H9 (cell line): ENCODE measurements at regions not wholly inside any gene's neighbourhood (a gene's known extent, or its start where the extent isn't known, plus 50 kb on each side); places are given as distances from the start of the nearest gene placed in this dataset.

Experiments
- DNase-seq: peaks from one replicate; pipeline ENCODE4 v3.0.0-alpha.2; 2017
- H2AFZ ChIP-seq: one replicate; pipeline ENCODE4 v1.6.1; 2013; ENCODE audit warnings: mild to moderate bottlenecking, low read length, control low read depth, moderate library complexity
- H2AK5ac ChIP-seq: 2 replicates; pipeline ENCODE4 v1.6.1; 2013; ENCODE audit warnings: low read length, control low read depth, mixed read lengths; ENCODE audit not compliant: insufficient read length
- H2BK120ac ChIP-seq: one replicate; pipeline ENCODE4 v1.6.1; 2013; ENCODE audit warnings: low read depth, mild to moderate bottlenecking, low read length, control low read depth, inconsistent platforms; ENCODE audit not compliant: poor library complexity, severe bottlenecking
- H2BK12ac ChIP-seq: 2 replicates; pipeline ENCODE4 v1.6.1; 2013; ENCODE audit warnings: low read length, control low read depth, mixed read lengths, low read depth; ENCODE audit not compliant: insufficient read length
- H2BK15ac ChIP-seq: 2 replicates; pipeline ENCODE4 v1.6.1; 2013; ENCODE audit warnings: low read depth, low read length, control low read depth
- H2BK20ac ChIP-seq: one replicate; pipeline ENCODE4 v1.6.1; 2013; ENCODE audit warnings: low read depth, mild to moderate bottlenecking, low read length, control low read depth, inconsistent platforms; ENCODE audit not compliant: poor library complexity, severe bottlenecking
- H2BK5ac ChIP-seq: 2 replicates; pipeline ENCODE4 v1.6.1; 2013; ENCODE audit warnings: low read length, control low read depth, mixed read lengths; ENCODE audit not compliant: insufficient read length
- H3K14ac ChIP-seq: 2 replicates; pipeline ENCODE4 v1.6.1; 2013; ENCODE audit warnings: low read length, control low read depth; ENCODE audit not compliant: insufficient read depth
- H3K18ac ChIP-seq: 2 replicates; pipeline ENCODE4 v1.6.1; 2013; ENCODE audit warnings: low read depth, mild to moderate bottlenecking, mixed read lengths, low read length, control low read depth; ENCODE audit not compliant: insufficient read length
- H3K23ac ChIP-seq: 2 replicates; pipeline ENCODE4 v1.6.1; 2013; ENCODE audit warnings: low read length, control low read depth, mixed read lengths, low read depth; ENCODE audit not compliant: insufficient read length
- H3K23me2 ChIP-seq: 2 replicates; pipeline ENCODE4 v1.6.1; 2013; ENCODE audit warnings: low read depth, mild to moderate bottlenecking, mixed read lengths, low read length, control low read depth; ENCODE audit not compliant: insufficient read length, poor library complexity, severe bottlenecking
- H3K27ac ChIP-seq: 2 replicates; pipeline ENCODE4 v1.5.1; 2013; ENCODE audit warnings: low read length, control low read depth, mixed read lengths, low read depth; ENCODE audit not compliant: insufficient read length
- H3K27me3 ChIP-seq: 2 replicates; pipeline ENCODE4 v1.6.1; 2013; ENCODE audit warnings: low read length, control low read depth, inconsistent platforms; ENCODE audit not compliant: insufficient read depth
- H3K4ac ChIP-seq: 2 replicates; pipeline ENCODE4 v1.6.1; 2013; ENCODE audit warnings: low read depth, mild to moderate bottlenecking, control low read depth, inconsistent platforms, low read length, moderate library complexity
- H3K4me1 ChIP-seq: 2 replicates; pipeline ENCODE4 v1.6.1; 2013; ENCODE audit warnings: low read length, control low read depth, inconsistent platforms; ENCODE audit not compliant: insufficient read depth
- H3K4me2 ChIP-seq: 2 replicates; pipeline ENCODE4 v1.6.1; 2013; ENCODE audit warnings: low read length, control low read depth, mixed read lengths; ENCODE audit not compliant: insufficient read length, insufficient read depth
- H3K56ac ChIP-seq: 2 replicates; pipeline ENCODE4 v1.6.1; 2013; ENCODE audit warnings: low read depth, mild to moderate bottlenecking, mixed read lengths, low read length, control low read depth; ENCODE audit not compliant: insufficient read length
- H3K79me1 ChIP-seq: 2 replicates; pipeline ENCODE4 v1.6.1; 2013; ENCODE audit warnings: low read depth, mild to moderate bottlenecking, moderate library complexity, low read length, control low read depth, inconsistent platforms; ENCODE audit not compliant: insufficient read depth, poor library complexity, severe bottlenecking
- H3K79me2 ChIP-seq: 2 replicates; pipeline ENCODE4 v1.6.1; 2013; ENCODE audit warnings: low read length, control low read depth, inconsistent platforms; ENCODE audit not compliant: insufficient read depth
- H3K9ac ChIP-seq: 2 replicates; pipeline ENCODE4 v1.6.1; 2013; ENCODE audit warnings: low read length, control low read depth, mixed read lengths; ENCODE audit not compliant: insufficient read length; ENCODE audit errors: extremely low read depth
- H3K9me3 ChIP-seq: one replicate; pipeline ENCODE4 v1.6.1; 2013; ENCODE audit warnings: low read depth, low read length, inconsistent platforms; ENCODE audit not compliant: control insufficient read depth
- H3T11ph ChIP-seq: one replicate; pipeline ENCODE4 v1.6.1; 2013; ENCODE audit warnings: mild to moderate bottlenecking, low read length, control low read depth, inconsistent platforms
- H4K20me1 ChIP-seq: one replicate; pipeline ENCODE4 v1.6.1; 2013; ENCODE audit not compliant: control insufficient read depth, insufficient read length, insufficient read depth
- H4K5ac ChIP-seq: 2 replicates; pipeline ENCODE4 v1.6.1; 2013; ENCODE audit warnings: low read depth, mild to moderate bottlenecking, mixed read lengths, low read length, control low read depth; ENCODE audit not compliant: insufficient read length
- H4K8ac ChIP-seq: replicated peaks from 2 replicates; pipeline ENCODE4 v1.6.1; 2013; ENCODE audit warnings: low read length, control low read depth, mixed read lengths, low read depth; ENCODE audit not compliant: insufficient read length
- H4K91ac ChIP-seq: 2 replicates; pipeline ENCODE4 v1.6.1; 2013; ENCODE audit warnings: low read depth, mild to moderate bottlenecking, moderate library complexity, mixed read lengths, low read length, control low read depth; ENCODE audit not compliant: insufficient read length
- H3K27ac Mint-ChIP-seq, 3 experiments: 2 replicates in 2 of 3; 3 replicates in 1 of 3; pipeline ENCODE4 v1.8.0; 2020 to 2021; ENCODE audit warnings: mixed read lengths in 3 of 3, mild to moderate bottlenecking in 1 of 3, moderate library complexity in 1 of 3
- H3K27me3 Mint-ChIP-seq: 2 replicates; pipeline ENCODE4 v1.8.0; 2021; ENCODE audit warnings: low read depth, mild to moderate bottlenecking, moderate library complexity, mixed read lengths
- H3K36me3 Mint-ChIP-seq, 3 experiments: 2 replicates in 2 of 3; 3 replicates in 1 of 3; pipeline ENCODE4 v1.8.0; 2020 to 2021; ENCODE audit warnings: low read depth in 3 of 3, mixed read lengths in 3 of 3; ENCODE audit not compliant: insufficient read depth in 1 of 3
- H3K4me1 Mint-ChIP-seq, 2 experiments: 2 replicates each; pipeline ENCODE4 v1.8.0; 2020; ENCODE audit warnings: mixed read lengths in 2 of 2
- H3K4me3 Mint-ChIP-seq, 2 experiments: 2 replicates in 1 of 2; 3 replicates in 1 of 2; pipeline ENCODE4 v1.8.0; 2020 to 2021; ENCODE audit warnings: mild to moderate bottlenecking in 2 of 2, mixed read lengths in 2 of 2, moderate library complexity in 1 of 2
- H3K9me3 Mint-ChIP-seq, 2 experiments: 2 replicates in 1 of 2; 3 replicates in 1 of 2; pipeline ENCODE4 v1.8.0; 2020; ENCODE audit warnings: mild to moderate bottlenecking in 2 of 2, mixed read lengths in 2 of 2, moderate library complexity in 1 of 2
- WGBS: extraction: QIAGEN DNeasy Blood & Tissue Kit; methylation state at CpG from one replicate; pipeline ENCODE4 v1.1.7; 2013; ENCODE audit warnings: missing lambda C conversion rate, low lambda C conversion rate, mixed read lengths; ENCODE audit not compliant: insufficient read length; ENCODE audit errors: extremely low coverage; 5-methylcytosine and 5-hydroxymethylcytosine counted together
- TF ChIP-seq, protein P1 (sequence below): fragments of 200-600 bp; sonication (generic); conservative IDR thresholded peaks from 3 replicates; pipeline ENCODE4 v1.8.0; 2021; ENCODE audit warnings: antibody characterized with exemption, mild to moderate bottlenecking

DNA sequence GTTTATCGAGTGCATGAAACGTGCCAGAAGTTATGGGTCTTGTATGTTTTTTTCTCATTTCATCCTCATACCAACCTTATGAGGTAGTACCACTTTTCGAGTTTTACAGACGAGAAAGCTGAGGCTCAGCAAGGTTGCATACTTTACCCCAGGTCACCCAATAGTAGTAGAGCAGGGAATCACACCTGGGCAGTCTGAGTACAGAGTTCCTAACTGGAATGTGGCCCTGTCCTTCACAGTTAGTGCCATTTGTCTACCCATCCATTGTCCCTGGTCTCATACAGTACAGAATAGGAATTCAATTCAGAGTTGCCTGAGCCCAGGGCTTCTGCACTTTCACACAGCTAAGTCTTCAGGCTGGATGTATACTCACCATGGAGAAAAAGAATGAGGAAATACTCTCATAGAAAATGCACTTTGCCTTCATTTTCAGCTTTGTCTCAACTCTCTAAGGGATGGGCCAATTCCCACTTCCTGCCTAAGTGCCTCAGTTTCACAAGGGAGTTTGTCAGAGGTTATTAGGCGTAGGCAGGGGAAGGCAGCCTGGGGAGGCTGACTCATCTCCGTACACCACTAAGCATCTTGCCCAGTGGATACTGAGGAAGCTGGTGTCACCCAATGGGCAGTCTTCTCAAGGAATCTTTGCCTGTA lies 93.2 kb downstream of the TMEM212 start:
- TF ChIP-seq, protein P1, sequence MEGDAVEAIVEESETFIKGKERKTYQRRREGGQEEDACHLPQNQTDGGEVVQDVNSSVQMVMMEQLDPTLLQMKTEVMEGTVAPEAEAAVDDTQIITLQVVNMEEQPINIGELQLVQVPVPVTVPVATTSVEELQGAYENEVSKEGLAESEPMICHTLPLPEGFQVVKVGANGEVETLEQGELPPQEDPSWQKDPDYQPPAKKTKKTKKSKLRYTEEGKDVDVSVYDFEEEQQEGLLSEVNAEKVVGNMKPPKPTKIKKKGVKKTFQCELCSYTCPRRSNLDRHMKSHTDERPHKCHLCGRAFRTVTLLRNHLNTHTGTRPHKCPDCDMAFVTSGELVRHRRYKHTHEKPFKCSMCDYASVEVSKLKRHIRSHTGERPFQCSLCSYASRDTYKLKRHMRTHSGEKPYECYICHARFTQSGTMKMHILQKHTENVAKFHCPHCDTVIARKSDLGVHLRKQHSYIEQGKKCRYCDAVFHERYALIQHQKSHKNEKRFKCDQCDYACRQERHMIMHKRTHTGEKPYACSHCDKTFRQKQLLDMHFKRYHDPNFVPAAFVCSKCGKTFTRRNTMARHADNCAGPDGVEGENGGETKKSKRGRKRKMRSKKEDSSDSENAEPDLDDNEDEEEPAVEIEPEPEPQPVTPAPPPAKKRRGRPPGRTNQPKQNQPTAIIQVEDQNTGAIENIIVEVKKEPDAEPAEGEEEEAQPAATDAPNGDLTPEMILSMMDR: no peak
- Mint-ChIP-seq H3K9me3 (no peaks in the 10 kb centered on the region), H3K4me3 (no peak overlapping the region), H3K4me1 (peaks cover 10 to 20% of the 10 kb centered on the region in 2 experiments), H3K27ac (no peak overlapping the region), H3K27me3 (no peaks in the 10 kb centered on the region), H3K36me3 (no peaks in the 10 kb centered on the region; a peak in 1 of 7 replicates)
- H3K23me2 ChIP-seq: no peaks in the 10 kb centered on the region
- 0 out of 2 replicates have a peak, but pooled peaks cover 2% of the 10 kb centered on the region for H3K79me2 ChIP-seq
- no peak overlapping the region for H4K91ac ChIP-seq
- H2AK5ac ChIP-seq: no peak overlapping the region
- H4K5ac ChIP-seq: no peak overlapping the region
- no peak overlapping the region for H3K18ac ChIP-seq
- no peak overlapping the region for H3K23ac ChIP-seq
- no CpG with 5 or more reads among the region's 6 CpGs for WGBS
- H2AFZ ChIP-seq: no peak overlapping the region
- H3K56ac ChIP-seq: no peak overlapping the region
- no peak overlapping the region for H3K14ac ChIP-seq
- no peak overlapping the region for H3K27ac ChIP-seq
- no peak overlapping the region for H2BK12ac ChIP-seq
- H3K4ac ChIP-seq: no peak overlapping the region
- H3K9me3 ChIP-seq: no peaks in the 10 kb centered on the region
- H3K4me2 ChIP-seq: no peak overlapping the region
- no peak overlapping the region for H2BK20ac ChIP-seq
- no peaks in the 10 kb centered on the region for H3K27me3 ChIP-seq
- DNase-seq: no peak
- H3K79me1 ChIP-seq: no peaks in the 10 kb centered on the region
- no peaks in the 10 kb centered on the region for H3K4me1 ChIP-seq
- H3T11ph ChIP-seq: no peak overlapping the region
- H4K8ac ChIP-seq: no peak overlapping the region
- H2BK5ac ChIP-seq: no peak overlapping the region
- H2BK120ac ChIP-seq: no peak overlapping the region
- no peak overlapping the region for H3K9ac ChIP-seq
- H2BK15ac ChIP-seq: no peak overlapping the region
- H4K20me1 ChIP-seq: no peaks in the 10 kb centered on the region
